A673 (cell line): ENCODE measurements at regions not wholly inside any gene's neighbourhood (a gene's known extent, or its start where the extent isn't known, plus 50 kb on each side); places are given as distances from the start of the nearest gene placed in this dataset.

Source experiments
- CTCF ChIP-seq: fragments of 300-800, 200-600 bp; sonication (generic); conservative IDR thresholded peaks from 2 replicates; pipeline ENCODE4 v1.5.1; 2017; ENCODE audit warnings: low read depth, mild to moderate bottlenecking, antibody characterized with exemption, low read length, moderate library complexity, mixed read lengths
- EZH2 ChIP-seq: fragments of 200-600 bp; sonication (generic); IDR thresholded peaks from 2 replicates; pipeline ENCODE4 v1.6.1; 2017; ENCODE audit warnings: borderline replicate concordance, low read depth, mild to moderate bottlenecking, mixed read lengths, antibody characterized with exemption, low read length; ENCODE audit not compliant: poor library complexity, severe bottlenecking

- TF ChIP-seq CTCF: no peak
- TF ChIP-seq EZH2: no peak
Observed at GRCh38 chr4:126995235-126995634, 637.5 kb upstream of the INTU start.
